ENCODE measurements at regions not wholly inside any gene's neighbourhood (a gene's known extent, or its start where the extent isn't known, plus 50 kb on each side); places are given as distances from the start of the nearest gene placed in this dataset.

GRCh38 chr21:39009587-39010225 lies 173.5 kb downstream of the PSMG1 start:
- Histone ChIP-seq H3K27me3 (no peaks in the 10 kb centered on the region), H3K4me1 (ENCODE audit: low read depth) (peaks cover 32% of the 10 kb centered on the region), H3K9me3 (ENCODE audit: low read depth) (no peaks in the 10 kb centered on the region), H3K36me3 (no peaks in the 10 kb centered on the region), H3K4me3 (no peak overlapping the region), H3K27ac (no peak overlapping the region)
- no peak for DNase-seq (ENCODE audit: low read depth in 1 of 2, low spot score in 1 of 2)
- TF ChIP-seq, protein P1, sequence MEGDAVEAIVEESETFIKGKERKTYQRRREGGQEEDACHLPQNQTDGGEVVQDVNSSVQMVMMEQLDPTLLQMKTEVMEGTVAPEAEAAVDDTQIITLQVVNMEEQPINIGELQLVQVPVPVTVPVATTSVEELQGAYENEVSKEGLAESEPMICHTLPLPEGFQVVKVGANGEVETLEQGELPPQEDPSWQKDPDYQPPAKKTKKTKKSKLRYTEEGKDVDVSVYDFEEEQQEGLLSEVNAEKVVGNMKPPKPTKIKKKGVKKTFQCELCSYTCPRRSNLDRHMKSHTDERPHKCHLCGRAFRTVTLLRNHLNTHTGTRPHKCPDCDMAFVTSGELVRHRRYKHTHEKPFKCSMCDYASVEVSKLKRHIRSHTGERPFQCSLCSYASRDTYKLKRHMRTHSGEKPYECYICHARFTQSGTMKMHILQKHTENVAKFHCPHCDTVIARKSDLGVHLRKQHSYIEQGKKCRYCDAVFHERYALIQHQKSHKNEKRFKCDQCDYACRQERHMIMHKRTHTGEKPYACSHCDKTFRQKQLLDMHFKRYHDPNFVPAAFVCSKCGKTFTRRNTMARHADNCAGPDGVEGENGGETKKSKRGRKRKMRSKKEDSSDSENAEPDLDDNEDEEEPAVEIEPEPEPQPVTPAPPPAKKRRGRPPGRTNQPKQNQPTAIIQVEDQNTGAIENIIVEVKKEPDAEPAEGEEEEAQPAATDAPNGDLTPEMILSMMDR (IDR thresholded peaks at IDR 0.05; ENCODE audit: low read depth, low read length): no peak

DNA sequence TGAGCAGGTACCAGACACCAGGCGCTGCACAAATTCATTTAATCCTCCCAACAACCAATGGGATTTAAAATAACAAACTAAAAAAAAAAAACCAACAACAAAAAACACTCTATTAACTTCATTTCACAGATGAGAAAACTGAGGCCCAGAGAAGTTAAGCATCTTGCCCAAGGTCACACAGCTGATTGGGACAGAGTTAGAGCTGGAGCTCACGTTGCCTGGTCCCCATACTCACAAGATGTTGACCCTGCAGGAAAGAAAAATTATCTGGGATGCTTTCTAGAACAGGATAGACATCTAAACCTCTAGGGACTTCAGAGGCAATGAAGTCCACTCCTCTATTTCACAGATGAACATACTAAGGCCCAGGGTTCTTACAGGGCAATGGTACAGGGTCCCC lies 175.3 kb downstream of the PSMG1 start:
- TF ChIP-seq, protein P1 (IDR thresholded peaks at IDR 0.05; ENCODE audit: low read depth, low read length): no peak
- no peaks in the 10 kb centered on the region for H3K36me3 ChIP-seq

DNA sequence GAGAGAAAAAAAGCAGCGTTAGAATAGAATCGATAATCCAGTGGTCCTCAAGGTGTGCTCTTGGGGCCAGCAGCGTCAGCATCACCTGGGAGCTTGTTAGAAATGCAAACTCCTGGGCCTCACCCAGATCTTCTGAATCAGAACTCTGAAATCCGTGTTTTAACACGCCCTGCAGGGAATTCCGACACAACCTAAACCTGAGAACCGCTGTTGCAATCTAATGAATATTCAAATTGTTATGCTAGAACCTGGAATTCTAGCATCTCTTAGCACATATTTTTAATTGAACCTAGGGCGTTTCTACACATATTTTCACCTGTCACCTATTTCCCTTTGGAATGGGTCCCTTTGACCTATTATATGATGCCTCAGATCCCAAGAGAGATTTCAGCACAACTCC lies 175.7 kb downstream of the PSMG1 start:
- TF ChIP-seq, protein P1 (IDR thresholded peaks at IDR 0.05; ENCODE audit: low read depth, low read length): no peak
- no peaks in the 10 kb centered on the region for H3K9me3 ChIP-seq (ENCODE audit: low read depth)
- DNase-seq (ENCODE audit: low read depth in 1 of 2, low spot score in 1 of 2): no peak
- no peak overlapping the region for H3K27ac ChIP-seq
- H3K27me3 ChIP-seq: no peaks in the 10 kb centered on the region
- H3K36me3 ChIP-seq: no peaks in the 10 kb centered on the region
- H3K4me1 ChIP-seq (ENCODE audit: low read depth): peaks cover 33% of the 10 kb centered on the region
- H3K4me3 ChIP-seq: no peak overlapping the region

More for the DNA sequence above, 175.3 kb downstream of the PSMG1 start:
- Histone ChIP-seq H3K4me3 (no peak overlapping the region), H3K4me1 (ENCODE audit: low read depth) (peaks cover 33% of the 10 kb centered on the region), H3K9me3 (ENCODE audit: low read depth) (no peaks in the 10 kb centered on the region), H3K27ac (peak overlapping the region; percentile 16), H3K27me3 (no peaks in the 10 kb centered on the region)
- no peak for DNase-seq (ENCODE audit: low read depth in 1 of 2, low spot score in 1 of 2)

DNA sequence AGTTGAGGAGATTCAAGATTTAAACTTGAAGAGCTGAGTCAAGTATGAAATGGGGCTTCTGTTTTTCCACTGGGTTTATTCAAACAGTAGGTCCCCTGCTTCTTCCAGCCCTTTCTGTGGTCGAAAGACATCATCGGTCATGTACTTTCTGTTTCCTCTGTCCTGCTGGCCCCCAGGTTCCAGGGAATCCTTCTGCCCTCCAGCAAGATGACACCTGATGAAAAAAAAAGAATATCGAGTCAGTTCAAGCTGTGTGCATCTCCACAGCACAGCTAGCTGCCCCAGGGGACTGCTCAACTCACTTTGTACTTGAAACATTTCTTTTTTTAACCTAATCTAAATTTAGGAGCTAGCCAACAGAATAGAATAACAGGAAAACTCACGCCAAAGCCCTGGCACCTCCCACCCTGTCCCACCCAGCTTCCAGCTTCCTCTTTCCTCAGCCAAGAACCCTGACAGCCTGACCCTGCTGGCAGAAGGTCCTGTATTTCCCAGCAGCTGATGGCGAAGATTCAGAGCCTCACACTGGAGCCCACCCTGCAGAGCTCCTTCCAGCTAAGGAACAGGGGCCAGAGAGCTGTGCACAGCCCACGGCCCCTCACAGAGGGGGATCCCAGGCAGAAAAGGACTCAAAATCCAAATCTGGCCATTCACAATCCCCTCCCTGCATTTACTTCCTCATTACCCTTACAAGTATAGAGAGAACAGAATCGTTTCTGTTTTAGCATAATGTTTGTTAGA lies 176.5 kb downstream of the PSMG1 start:
- Histone ChIP-seq H3K27ac (peak overlapping the region; percentile 4), H3K36me3 (no peaks in the 10 kb centered on the region)

DNA sequence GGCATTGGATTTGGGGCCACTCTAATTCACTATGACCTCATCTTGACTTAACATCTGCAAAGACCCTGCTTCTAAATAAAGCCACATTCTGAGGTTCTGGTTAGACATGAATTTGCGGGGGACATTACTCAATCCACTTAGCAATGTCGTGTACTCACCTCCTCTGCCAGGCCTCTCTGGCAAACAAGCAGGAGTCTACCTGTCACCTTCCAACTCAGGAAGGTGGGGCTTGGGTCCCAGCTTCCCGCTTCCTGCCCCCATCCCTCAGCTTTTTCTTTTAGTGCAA lies 177.8 kb downstream of the PSMG1 start:
- no peaks in the 10 kb centered on the region for H3K27me3 ChIP-seq
- peaks cover 33% of the 10 kb centered on the region for H3K4me1 ChIP-seq (ENCODE audit: low read depth)
- TF ChIP-seq, protein P1 (IDR thresholded peaks at IDR 0.05; ENCODE audit: low read depth, low read length): no peak
- DNase-seq (ENCODE audit: low read depth in 1 of 2, low spot score in 1 of 2): no peak
- H3K27ac ChIP-seq: no peak overlapping the region
- H3K9me3 ChIP-seq (ENCODE audit: low read depth): no peaks in the 10 kb centered on the region
- H3K36me3 ChIP-seq: no peaks in the 10 kb centered on the region
- no peak overlapping the region for H3K4me3 ChIP-seq

More for the DNA sequence above, 176.5 kb downstream of the PSMG1 start:
- DNase-seq (ENCODE audit: low read depth in 1 of 2, low spot score in 1 of 2): peak in 1 of 2 donors; percentile 87
- H3K9me3 ChIP-seq (ENCODE audit: low read depth): no peaks in the 10 kb centered on the region
- TF ChIP-seq, protein P1 (IDR thresholded peaks at IDR 0.05; ENCODE audit: low read depth, low read length): no peak
- no peaks in the 10 kb centered on the region for H3K27me3 ChIP-seq
- peaks cover 33% of the 10 kb centered on the region for H3K4me1 ChIP-seq (ENCODE audit: low read depth)
- no peak overlapping the region for H3K4me3 ChIP-seq

Measured in cardiac muscle cell (in vitro differentiated cells and primary cell).